CD4-positive, alpha-beta T cell treated with Interleukin-4 for 1 hour (primary cell): ENCODE measurements at regions not wholly inside any gene's neighbourhood (a gene's known extent, or its start where the extent isn't known, plus 50 kb on each side); places are given as distances from the start of the nearest gene placed in this dataset.

Source experiments
- DNase-seq, 2 donors: peaks; one replicate each; pipeline ENCODE4 v3.0.0-alpha.2; 2020 to 2022

GRCh38 chr20:24098886-24099285, 110.3 kb upstream of the GGTLC1 start:
- no peak for DNase-seq

DNA sequence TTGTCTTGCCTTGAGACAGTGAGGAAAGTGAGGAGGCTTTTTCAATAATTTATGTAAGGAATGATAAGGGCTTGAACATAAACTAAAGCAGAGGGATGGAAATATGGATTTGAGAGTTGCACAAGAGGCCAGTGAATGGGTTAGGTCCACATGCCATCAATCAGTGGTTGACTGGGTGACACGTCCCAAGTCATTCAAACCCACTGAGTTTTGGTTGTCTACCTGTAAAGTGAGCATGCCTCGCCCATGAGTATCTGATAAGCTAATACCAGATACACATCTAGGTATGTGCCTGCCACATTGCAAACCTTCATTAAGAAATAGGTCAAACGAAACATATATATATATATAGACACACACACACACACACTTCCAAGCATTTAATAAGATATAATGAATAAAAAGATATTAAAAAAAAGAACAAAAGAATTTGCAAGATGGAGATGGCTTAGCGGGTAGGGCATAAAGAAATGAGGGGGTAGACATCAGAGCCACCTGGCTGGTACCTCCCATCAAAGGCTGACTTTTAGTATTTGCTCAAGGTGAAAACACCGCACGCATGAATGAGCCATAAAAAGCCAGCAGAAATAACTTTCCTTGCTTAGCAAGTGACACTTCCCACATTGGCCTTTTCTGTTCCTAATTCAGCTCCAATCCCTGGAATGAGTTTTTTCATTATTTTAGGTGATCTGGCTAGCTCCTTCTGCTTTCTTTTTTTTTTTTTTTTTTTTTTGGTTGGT, 109.1 kb upstream of the GGTLC1 start:
- no peak for DNase-seq

DNA sequence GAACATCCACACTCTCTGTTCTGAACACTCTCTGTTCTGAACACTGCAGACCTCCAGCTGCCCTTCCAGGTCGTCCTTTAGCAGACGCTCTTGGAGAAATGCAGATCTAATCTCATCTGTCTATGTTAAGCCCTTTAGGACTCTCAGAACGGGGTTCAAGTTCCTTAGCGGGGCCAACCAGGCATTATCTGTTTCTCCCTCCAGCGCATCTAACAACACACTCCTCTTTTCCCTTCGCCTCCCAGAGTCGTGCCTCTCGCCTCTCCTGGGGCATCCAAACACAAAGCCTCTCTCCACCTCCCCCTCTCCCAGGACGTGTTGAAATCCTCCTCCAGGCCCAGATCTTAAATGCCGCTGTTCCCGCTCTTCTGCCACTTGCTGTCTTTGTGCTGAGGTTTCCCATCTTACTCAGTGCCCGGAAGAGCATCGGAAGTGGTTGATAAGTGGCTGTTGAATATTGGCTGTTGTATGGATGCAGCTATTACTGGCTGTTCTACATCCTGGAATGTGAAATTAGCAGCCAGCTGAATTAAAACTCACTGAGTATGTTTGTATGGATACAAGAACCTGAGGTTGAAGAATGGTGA, 108.4 kb upstream of the GGTLC1 start:
- no peak for DNase-seq

DNA sequence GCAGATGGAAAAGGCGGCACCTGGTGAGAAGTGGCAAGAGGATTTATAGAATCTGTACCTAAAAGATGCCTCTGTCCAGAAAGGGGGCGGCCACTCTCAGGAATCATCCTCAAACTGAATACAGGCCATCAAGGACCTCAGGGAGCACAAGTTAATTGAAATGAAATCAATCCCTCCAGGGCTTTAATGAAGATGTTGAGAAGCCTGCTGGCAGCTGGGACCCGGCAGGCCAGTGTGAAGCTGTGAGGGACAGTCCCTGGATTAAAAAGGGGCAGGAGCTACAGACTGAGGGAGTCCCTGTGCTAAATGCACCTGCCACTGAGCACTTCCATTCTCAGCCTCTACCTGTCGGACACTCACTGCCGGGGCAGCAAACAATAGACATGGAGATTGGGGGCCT, 107.7 kb upstream of the GGTLC1 start:
- DNase-seq: no peak

GRCh38 chr20:24095756-24096155, 107.2 kb upstream of the GGTLC1 start:
- no peak for DNase-seq

DNA sequence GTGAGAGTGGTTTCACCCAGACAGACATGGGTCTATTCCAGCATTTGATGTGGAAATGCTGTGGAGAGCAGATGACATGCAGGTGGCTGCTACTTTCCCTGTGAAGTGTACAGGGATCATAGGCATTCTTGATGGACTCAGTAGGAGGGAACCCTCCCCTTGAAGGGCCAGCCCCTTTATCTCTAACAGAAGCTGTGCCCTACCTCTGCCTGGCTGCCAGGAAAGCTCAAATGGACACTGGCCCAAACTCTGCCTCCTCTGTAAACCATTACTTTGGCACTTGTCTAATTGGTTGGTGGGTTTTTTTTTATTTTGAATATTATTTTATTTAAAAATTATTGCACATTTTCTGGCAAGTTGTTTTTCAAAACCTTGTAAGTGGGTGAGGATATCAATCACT, 106.7 kb upstream of the GGTLC1 start:
- DNase-seq: no peak

GRCh38 chr20:24089576-24089975, 101.0 kb upstream of the GGTLC1 start:
- no peak for DNase-seq

DNA sequence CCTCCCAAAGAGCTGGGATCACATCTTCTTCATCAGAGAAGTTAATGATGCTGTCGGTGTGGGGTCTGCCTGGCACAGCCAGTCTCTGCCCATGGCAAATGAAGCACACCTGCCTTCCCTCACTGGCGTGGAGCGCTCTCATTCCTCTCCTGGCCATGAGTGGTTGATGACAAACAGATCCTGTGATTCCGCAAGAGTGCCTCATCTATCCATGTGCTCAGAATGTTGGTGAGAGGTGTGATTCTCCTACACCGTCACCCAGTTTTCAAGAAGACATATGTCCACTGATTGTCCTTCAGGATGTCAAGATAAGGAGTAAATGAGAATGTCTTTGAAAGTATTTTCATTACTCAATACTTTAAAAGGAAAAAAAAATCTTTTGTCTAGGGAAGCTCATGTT, 97.5 kb upstream of the GGTLC1 start:
- no peak for DNase-seq

DNA sequence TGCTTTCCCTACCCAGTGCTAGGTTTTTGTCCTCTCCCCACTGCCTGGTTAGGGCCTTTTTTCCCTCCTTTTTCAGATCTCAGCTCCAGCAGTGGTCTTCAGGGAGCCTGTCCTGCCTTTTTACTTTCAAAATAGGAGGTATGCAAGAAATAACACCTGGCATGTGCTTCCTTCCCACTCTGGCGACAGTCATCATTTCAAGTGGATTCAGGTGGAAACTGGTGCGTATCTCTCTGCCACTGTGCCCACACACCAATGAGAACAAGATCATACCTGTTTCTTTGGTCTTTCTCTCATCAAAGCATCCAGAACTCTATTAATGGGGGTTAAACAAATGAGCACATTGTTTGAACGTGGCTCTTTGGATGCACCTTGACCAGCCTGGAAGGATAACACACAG, 95.7 kb upstream of the GGTLC1 start:
- DNase-seq: no peak

- no peak for DNase-seq
Measured at GRCh38 chr20:24081077-24081476, 92.5 kb upstream of the GGTLC1 start.

DNA sequence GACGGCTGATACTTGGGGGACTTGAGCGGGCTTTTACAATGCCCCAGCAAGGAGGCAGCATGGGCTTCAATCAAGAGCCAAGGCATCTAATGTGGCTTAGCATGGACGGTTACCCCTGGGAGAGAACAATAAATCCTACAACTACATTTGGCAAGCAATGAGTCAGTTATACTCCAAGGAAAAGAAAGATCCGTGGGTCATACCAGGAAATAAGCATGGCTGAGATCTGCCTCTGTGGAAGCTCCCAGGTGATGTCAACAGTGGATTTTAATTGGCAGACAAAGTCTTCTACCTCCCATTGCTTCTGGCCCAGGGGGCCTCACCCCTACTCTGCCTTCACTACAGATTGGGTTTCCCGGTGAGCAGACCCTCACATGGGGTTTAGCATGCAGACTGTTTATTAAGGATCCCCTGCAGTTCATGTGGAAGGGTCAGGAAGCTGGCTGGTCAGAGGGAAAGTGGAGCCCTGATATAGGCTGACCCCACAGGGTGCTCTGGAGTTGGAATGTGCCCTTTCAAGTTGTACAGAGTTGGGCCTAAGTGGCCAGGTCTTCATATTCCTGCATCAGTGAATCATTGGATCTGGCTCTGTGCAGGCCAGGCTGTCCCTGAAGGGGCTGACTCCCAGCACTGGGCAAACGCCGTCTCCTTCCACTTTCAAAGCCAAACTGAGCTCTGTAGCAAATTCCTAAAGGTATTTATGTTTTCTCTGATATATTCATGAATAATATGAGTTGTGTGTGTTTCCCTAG, 91.3 kb upstream of the GGTLC1 start:
- no peak for DNase-seq

- DNase-seq: no peak
Measured at GRCh38 chr20:24077145-24077544, 88.6 kb upstream of the GGTLC1 start.

DNA sequence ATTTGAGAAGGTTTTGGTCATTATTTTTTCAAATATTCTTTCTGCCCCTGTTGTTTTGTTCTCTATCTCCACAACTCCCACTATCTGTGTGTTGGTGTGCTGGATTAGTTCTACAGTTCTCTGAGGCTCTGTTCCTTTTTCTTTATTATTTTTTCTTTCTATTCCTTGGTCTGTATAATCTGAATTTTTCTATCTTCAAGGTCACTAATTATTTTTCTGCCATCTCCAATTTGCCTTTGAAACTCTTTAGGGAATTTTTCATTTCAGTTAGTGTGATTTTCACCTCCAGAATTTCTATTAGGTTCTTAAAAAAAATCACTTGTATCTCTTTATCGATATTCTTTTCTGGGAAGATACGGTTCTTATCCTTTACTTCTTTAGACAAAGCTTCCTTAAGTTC, 82.1 kb upstream of the GGTLC1 start:
- no peak for DNase-seq

DNA sequence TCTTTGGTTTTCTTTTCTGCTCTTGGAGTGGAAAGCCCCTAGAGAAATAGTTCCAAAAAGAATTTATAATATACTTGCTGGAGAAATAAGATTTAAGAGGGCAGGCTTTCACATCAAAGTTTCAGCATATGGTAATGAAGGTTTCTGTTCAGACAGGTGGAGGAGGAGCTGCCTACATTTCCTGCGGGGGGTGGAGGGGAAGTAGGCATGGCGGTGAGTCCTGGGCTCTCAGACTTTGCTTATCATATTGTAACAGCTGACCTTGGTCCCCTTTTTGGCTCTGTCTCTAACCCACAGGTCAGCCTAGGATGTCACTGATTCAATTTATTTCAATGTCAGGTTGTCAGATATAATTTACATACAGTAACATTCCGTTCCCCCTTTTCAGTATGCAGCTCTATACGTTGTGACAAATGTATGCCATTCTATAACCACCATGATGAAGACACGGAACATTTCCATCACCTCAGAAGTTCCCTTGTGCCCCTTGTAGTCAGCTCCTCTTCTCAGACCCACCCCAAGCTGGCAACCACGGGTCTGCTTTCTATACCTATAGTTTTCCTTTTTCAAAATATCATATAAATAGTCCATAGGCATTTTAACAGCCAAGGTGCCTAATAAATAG, 77.6 kb upstream of the GGTLC1 start:
- peak in 1 of 2 donors; percentile 29 for DNase-seq

- DNase-seq: no peak
Measured at GRCh38 chr20:24064915-24065314, 76.3 kb upstream of the GGTLC1 start.

DNA sequence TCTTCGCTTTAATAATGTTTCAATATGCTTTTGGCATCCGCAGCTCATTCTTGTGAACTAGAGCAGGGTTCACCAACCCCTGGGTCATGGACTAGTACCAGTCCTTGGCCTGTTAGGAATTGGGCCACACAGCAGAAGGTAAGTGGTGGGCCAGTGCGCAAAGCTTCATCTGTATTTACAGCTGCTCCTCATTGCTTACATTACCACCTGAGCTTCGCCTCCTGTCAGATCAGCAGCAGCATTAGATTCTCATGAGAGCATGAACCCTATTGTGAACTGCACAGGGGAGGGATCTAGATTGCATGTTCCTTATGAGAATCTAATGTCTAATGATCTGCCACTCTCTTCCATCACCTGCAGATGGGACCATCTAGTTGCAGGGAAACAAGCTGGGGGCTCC, 75.5 kb upstream of the GGTLC1 start:
- no peak for DNase-seq

GRCh38 chr20:24063100-24063499, 74.5 kb upstream of the GGTLC1 start:
- DNase-seq: no peak

- DNase-seq: no peak
Measured at GRCh38 chr20:24060851-24061590, 72.4 kb upstream of the GGTLC1 start.

DNA sequence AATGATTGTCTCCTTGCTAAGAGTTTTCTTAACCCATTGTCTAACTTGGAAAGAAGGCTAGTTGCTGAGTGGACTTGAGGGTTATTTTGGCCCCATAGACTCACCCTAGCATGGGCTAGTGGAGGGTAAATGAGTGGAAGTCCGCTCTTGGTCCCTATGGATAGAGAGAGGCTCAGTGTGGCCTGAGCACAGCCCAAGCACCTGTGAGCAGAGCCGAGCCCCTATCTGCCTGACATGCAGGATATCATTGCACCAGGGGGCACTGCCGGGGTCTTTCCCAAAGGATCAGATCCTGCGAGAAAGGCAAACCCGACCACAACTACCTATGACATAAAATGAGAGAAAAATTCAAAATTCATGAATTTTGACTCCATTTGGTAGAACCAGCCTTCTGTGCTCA, 70.6 kb upstream of the GGTLC1 start:
- no peak for DNase-seq

GRCh38 chr20:24056491-24056890, 67.9 kb upstream of the GGTLC1 start:
- no peak for DNase-seq

DNA sequence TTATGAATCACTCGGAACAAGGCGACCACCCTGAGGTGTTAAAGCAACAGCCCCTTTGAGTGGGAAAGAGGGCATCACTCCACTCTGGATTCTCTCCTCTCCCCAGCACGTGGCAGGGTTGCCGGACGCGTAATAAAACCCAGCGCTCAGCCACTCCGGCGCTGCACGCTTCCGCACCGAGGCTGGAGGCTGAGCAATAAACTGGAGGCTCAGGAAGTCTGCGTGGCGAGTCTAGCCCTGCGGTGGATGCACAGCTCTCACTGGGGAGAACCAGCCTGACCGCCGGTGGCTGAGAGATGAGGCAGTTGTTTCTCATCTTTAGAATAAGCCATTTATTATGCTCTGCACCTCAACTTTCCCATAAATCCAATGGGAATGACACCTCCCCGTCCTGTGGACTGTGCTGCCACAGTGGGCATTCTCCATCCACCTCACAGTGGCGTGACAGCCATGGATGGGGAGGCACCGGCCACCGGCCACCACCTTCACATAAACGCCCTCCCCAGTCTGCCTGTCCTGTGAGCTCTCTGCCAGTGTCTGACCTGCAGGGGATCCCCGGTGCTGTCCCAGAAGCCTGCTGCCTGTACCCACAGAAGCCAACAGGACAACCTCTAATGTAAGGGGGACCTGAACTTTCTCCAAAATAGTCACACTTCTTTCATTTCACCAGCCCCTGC, 64.2 kb upstream of the GGTLC1 start:
- no peak for DNase-seq

DNA sequence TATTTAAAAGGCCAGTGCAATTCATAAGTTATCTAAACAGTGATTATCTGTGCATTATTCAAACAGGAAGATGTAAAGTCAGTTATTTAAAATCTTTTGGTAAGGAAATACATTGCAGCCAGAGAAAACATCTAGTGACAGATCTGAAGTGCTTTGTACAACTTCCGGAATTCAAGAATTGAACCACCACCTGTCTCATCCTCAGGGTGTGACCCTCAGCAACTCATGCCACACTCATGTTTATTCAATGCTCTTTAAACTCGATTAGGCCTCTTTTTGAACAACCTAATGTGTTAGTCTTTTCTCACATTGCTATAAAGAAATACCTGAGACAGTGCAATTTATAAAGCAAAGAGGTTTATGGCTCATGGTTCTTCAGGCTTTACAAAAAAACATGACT, 62.6 kb upstream of the GGTLC1 start:
- DNase-seq: no peak

GRCh38 chr20:24050119-24050518, 61.5 kb upstream of the GGTLC1 start:
- DNase-seq: no peak
